ENCODE measurements at regions not wholly inside any gene's neighbourhood (a gene's known extent, or its start where the extent isn't known, plus 50 kb on each side); places are given as distances from the start of the nearest gene placed in this dataset.

GRCh38 chr20:40769677-40770285 lies 80.7 kb upstream of the MAFB start:
- in situ Hi-C loops (cut with HindIII; ENCODE audit: low sequenced_read_pairs) = no loop called here

- in situ Hi-C loops (cut with HindIII; ENCODE audit: low sequenced_read_pairs) = no loop called here
Observed at GRCh38 chr20:40770564-40771307, 81.7 kb upstream of the MAFB start.

DNA sequence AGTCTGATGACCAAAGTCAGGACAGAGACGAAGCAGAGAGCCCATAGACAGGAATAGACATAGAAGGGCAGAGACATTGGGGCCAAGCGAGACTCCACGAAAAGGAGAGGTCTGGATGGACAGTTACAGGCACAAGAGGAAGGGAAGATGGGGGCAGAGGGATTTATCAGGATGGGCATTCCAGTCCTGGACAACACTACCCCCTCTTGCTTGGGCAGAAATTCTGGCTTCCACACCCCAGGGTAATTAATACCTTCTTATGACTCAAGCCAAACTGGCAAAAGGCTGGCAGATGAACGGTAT lies 82.2 kb upstream of the MAFB start:
- in situ Hi-C loops (cut with HindIII; ENCODE audit: low sequenced_read_pairs) = no loop called here

- in situ Hi-C loops (cut with HindIII; ENCODE audit: low sequenced_read_pairs) = no loop called here
Observed at GRCh38 chr20:40771848-40772511, 82.9 kb upstream of the MAFB start.

GRCh38 chr20:40773376-40773775 lies 84.3 kb upstream of the MAFB start:
- in situ Hi-C loops (cut with HindIII; ENCODE audit: low sequenced_read_pairs) = no loop called here

- in situ Hi-C loops (cut with HindIII; ENCODE audit: low sequenced_read_pairs) = no loop called here
Observed at GRCh38 chr20:40774252-40774651, 85.2 kb upstream of the MAFB start.

- in situ Hi-C loops (cut with HindIII; ENCODE audit: low sequenced_read_pairs) = no loop called here
Observed at GRCh38 chr20:40775561-40776146, 86.6 kb upstream of the MAFB start.

DNA sequence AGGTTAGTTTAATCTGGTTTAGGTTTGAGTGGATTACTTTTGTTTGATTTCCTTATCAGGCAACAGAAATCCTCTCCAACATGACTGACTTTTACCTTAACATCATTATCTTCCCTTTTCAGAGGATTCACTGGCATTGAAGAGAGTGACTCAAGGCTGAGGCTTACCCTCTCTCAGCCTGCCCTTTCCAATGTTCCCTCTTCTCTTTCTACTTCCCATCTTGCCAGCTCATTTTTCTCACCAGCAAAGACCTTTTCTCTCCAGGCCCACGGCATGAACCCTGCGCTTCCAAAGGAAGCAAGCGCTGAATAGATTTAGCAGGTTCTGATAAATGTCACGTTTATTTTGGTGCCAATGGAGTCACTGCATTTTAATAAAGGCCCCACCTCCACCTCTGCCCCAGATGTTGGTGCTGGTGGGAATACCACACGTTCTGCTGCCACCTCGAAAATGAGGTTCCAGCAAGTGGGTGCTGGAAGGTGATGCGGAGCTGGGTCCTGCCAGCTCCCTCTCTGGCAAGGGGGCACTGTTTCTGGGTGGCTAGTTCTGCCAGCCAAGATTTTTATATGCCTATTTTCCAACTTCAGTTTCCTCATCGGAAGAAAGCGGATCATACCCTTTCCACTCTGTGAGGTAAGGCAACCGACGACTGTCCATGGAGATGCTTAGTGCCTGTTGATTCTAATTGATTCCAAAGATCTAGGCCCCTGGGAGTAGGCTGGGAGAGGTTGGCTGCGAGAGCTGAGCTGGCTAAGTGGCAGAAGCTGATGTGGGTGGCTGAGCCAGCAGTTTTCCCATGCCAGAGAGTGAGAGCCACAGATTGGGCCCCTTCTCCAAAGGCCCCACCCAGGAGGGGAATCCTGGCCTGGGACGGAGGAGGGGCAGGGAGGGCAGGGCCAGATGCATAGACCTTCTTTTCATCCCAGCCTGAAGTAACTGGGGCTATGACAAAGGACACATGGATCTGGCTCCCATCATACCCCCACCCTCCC lies 87.7 kb upstream of the MAFB start:
- in situ Hi-C loops (cut with HindIII; ENCODE audit: low sequenced_read_pairs) = no loop called here

DNA sequence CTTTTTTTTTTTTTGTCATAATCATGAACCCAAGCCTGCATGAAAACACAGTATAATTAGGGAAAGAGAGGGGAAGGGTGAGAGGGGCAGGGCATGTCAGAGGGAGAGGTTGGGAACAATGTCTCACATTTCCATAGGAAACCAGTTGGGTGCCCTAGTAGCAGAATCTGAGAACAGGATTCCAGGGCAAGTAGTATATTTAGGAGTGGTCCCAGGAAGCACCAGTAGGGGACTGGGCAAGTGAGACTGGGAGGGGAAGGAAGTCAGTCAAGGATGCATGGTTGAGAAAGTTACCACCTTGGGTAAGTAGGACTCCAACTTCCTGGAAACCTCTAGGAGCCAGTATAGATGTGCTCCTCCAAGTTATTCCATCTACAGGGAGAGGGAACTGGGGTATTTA lies 88.6 kb upstream of the MAFB start:
- in situ Hi-C loops (cut with HindIII; ENCODE audit: low sequenced_read_pairs) = no loop called here

DNA sequence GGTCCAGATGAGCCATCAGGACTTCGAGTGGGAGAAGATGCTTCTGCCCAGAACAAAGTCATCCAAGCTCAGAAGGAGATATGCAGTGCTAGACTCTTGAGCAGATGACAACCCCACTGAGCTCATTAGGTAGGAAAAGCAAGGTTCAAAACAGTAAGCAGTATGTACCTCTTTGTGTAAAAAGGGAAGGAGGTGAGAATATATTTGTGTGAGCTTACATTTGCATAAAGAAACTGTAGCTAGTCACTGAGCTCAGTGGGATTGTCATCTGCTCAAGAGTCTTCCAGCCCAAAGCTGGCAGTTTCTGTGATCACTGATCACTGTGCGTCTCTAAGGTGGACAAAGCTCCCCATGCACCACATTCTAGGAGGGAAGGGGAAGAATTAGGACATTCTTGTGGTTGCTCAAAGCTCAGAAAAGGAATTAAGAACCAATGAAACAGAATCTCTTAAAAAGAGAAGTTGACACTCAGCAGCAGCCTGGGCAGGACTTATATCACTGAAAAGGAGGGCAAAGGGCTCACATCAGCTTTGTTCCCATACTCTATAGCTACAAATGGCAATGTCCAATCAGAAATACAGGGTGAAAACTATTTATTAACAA lies 90.0 kb upstream of the MAFB start:
- in situ Hi-C loops (cut with HindIII; ENCODE audit: low sequenced_read_pairs) = no loop called here

DNA sequence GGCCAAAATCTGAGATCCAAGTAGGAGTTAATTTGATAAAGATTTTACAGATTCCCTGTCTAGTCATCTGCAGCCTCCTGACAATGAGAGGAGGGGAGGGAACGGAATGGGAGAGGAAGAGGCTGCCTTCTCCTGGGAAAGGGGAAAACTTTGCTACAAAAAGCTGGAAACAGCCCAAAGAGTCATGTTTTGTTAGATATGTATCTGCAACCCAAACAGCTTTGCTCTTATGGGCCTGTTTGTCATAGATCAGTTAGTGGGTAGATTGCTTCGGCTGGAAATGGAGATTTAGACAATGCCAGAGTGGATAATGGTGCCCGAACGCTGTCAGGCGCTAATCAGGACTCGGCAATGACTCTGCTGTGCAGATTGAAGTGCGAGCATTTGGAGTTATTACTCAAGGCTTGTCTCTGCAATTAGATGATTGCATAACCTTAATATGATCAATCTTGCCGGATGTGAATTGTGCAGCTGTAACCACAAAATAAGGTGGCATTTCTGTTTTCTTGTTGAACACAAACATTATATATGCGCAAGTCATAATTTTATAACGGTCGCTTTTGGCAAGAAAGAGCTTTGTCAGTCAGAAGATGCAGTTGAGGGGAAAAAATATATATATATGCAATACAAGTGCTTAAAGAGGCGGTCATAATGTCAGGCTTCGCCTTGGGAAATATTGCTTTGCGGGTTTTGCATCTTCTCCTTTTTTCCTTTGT lies 92.4 kb upstream of the MAFB start:
- in situ Hi-C loops (cut with HindIII; ENCODE audit: low sequenced_read_pairs) = no loop called here

GRCh38 chr20:40782043-40782368 lies 93.0 kb upstream of the MAFB start:
- in situ Hi-C loops (cut with HindIII; ENCODE audit: low sequenced_read_pairs) = no loop called here

GRCh38 chr20:40785346-40785745 lies 96.3 kb upstream of the MAFB start:
- in situ Hi-C loops (cut with HindIII; ENCODE audit: low sequenced_read_pairs) = no loop called here

- in situ Hi-C loops (cut with HindIII; ENCODE audit: low sequenced_read_pairs) = no loop called here
Observed at GRCh38 chr20:40786336-40786735, 97.3 kb upstream of the MAFB start.

DNA sequence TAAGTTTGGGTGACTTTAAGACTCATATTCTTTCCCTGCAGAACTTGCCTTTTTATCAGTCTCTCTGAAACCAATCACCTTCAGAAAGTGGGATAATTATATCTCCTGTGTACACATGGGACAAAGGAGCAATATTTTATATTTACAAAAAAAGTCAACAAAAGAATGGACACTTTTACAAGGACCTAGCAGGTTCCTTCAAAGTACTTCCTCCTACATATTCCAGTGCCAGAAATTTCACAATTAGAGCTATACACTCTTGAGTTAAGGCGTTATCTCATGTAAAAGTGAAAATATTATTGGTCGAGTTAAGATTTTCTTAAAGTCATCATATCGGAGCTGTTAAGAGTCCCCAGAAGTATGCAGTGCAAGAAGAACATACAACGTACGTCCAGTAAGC lies 98.9 kb upstream of the MAFB start:
- in situ Hi-C loops (cut with HindIII; ENCODE audit: low sequenced_read_pairs) = no loop called here

DNA sequence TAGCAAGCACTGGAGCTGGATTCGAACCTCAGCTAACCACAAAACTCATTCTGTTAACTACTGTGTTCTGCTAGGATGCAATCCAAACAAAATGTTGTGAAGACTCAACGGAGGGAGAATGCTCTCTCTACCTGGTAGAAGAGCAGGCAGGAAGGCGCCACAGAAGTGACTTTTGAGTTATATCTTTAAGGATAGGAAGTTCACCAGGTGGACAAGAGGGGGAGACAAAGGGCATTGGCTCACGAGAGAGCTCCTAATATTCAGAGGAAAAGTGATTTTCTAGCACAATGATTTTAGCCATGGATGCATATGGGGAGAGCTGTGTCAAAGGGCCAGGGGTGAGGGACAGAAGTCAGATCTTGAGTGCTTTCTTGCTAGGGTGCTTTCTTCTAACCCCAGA lies 108.4 kb upstream of the MAFB start:
- in situ Hi-C loops (cut with HindIII; ENCODE audit: low sequenced_read_pairs) = loop anchor here (10.0 kb wide), 1 partner anchor 137 kb away; no protein-coding TSS in a partner anchor

GRCh38 chr20:40798066-40798465 lies 109.0 kb upstream of the MAFB start:
- in situ Hi-C loops (cut with HindIII; ENCODE audit: low sequenced_read_pairs) = loop anchor here (10.0 kb wide), 1 partner anchor 137 kb away; no protein-coding TSS in a partner anchor

GRCh38 chr20:40802886-40803285 lies 113.8 kb upstream of the MAFB start:
- in situ Hi-C loops (cut with HindIII; ENCODE audit: low sequenced_read_pairs) = no loop called here

DNA sequence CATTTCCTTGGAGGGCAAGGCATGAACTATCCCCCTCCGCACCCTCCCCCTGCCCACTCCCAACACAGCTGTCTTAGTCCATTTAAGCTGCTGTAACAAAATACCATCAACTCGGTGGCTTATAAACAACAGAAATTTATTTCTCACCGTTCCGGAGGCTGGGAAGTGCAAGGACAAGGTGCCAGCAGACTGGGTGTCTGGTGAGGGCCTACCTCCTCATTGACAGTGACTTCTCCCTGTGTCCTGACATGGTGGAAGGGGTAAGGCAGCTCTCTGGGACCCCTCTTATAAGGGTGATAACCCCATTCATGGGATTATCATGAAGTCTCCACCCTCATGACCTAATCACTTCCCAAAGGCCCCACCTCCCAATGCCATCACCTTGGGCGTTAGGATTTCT lies 114.3 kb upstream of the MAFB start:
- in situ Hi-C loops (cut with HindIII; ENCODE audit: low sequenced_read_pairs) = no loop called here

GRCh38 chr20:40805592-40805991 lies 116.6 kb upstream of the MAFB start:
- in situ Hi-C loops (cut with HindIII; ENCODE audit: low sequenced_read_pairs) = no loop called here

Measured in endothelial cell of hepatic sinusoid (primary cell).